ENCODE measurements at regions not wholly inside any gene's neighbourhood (a gene's known extent, or its start where the extent isn't known, plus 50 kb on each side); places are given as distances from the start of the nearest gene placed in this dataset.

GRCh38 chr1:98399218-98399617, 262.3 kb upstream of the SNX7 start:
- no peak for DNase-seq (ENCODE audit: low read depth)
- no peak for TF ChIP-seq CTCF (IDR thresholded peaks at IDR 0.05; ENCODE audit: control insufficient read depth, insufficient read depth, low read depth, low read length, missing control alignments)

GRCh38 chr1:98398649-98399048, 262.9 kb upstream of the SNX7 start:
- no peak overlapping the region for H3K4me3 ChIP-seq (ENCODE audit: control insufficient read depth, low read depth, low read length)
- no peak for DNase-seq (ENCODE audit: low read depth)
- no peak for TF ChIP-seq CTCF (IDR thresholded peaks at IDR 0.05; ENCODE audit: control insufficient read depth, insufficient read depth, low read depth, low read length, missing control alignments)

More at GRCh38 chr1:98399218-98399617, 262.3 kb upstream of the SNX7 start:
- H3K4me3 ChIP-seq (ENCODE audit: control insufficient read depth, low read depth, low read length) = no peak overlapping the region

- DNase-seq (ENCODE audit: low read depth) = no peak
- no peak overlapping the region for H3K4me3 ChIP-seq (ENCODE audit: control insufficient read depth, low read depth, low read length)
- no peak for TF ChIP-seq CTCF (IDR thresholded peaks at IDR 0.05; ENCODE audit: control insufficient read depth, insufficient read depth, low read depth, low read length, missing control alignments)
Observed at GRCh38 chr1:98398092-98398491, 263.4 kb upstream of the SNX7 start.

- DNase-seq (ENCODE audit: low read depth) = no peak
- H3K4me3 ChIP-seq (ENCODE audit: control insufficient read depth, low read depth, low read length) = no peak overlapping the region
- TF ChIP-seq CTCF (IDR thresholded peaks at IDR 0.05; ENCODE audit: control insufficient read depth, insufficient read depth, low read depth, low read length, missing control alignments) = no peak
Observed at GRCh38 chr1:98393719-98394118, 267.8 kb upstream of the SNX7 start.

- TF ChIP-seq CTCF (IDR thresholded peaks at IDR 0.05; ENCODE audit: control insufficient read depth, insufficient read depth, low read depth, low read length, missing control alignments) = no peak
- no peak overlapping the region for H3K4me3 ChIP-seq (ENCODE audit: control insufficient read depth, low read depth, low read length)
- no peak for DNase-seq (ENCODE audit: low read depth)
Observed at GRCh38 chr1:98391175-98391574, 270.3 kb upstream of the SNX7 start.

- no peak overlapping the region for H3K4me3 ChIP-seq (ENCODE audit: control insufficient read depth, low read depth, low read length)
- DNase-seq (ENCODE audit: low read depth) = peak; percentile 70
- TF ChIP-seq CTCF (IDR thresholded peaks at IDR 0.05; ENCODE audit: control insufficient read depth, insufficient read depth, low read depth, low read length, missing control alignments) = no peak
Observed at GRCh38 chr1:98389809-98390208, 271.7 kb upstream of the SNX7 start.

GRCh38 chr1:98388441-98388840, 273.1 kb upstream of the SNX7 start:
- no peak for TF ChIP-seq CTCF (IDR thresholded peaks at IDR 0.05; ENCODE audit: control insufficient read depth, insufficient read depth, low read depth, low read length, missing control alignments)
- DNase-seq (ENCODE audit: low read depth) = peak; percentile 31

More at GRCh38 chr1:98388441-98388840, 273.1 kb upstream of the SNX7 start:
- H3K4me3 ChIP-seq (ENCODE audit: control insufficient read depth, low read depth, low read length) = no peak overlapping the region
